ENCODE measurements at regions not wholly inside any gene's neighbourhood (a gene's known extent, or its start where the extent isn't known, plus 50 kb on each side); places are given as distances from the start of the nearest gene placed in this dataset.

- H3K36me3 ChIP-seq: no peaks in the 10 kb centered on the region
- no peaks in the 10 kb centered on the region for H3K9me3 ChIP-seq
- no peak overlapping the region for H3K27ac ChIP-seq
- H3K27me3 ChIP-seq: no peaks in the 10 kb centered on the region
- no peak for TF ChIP-seq CTCF (IDR thresholded peaks at IDR 0.05)
- no peak for TF ChIP-seq EP300 (IDR thresholded peaks at IDR 0.05)
- no peak for TF ChIP-seq POLR2AphosphoS5 (IDR thresholded peaks at IDR 0.05)
- TF ChIP-seq POLR2A (IDR thresholded peaks at IDR 0.05): no peak
- no peak overlapping the region for H3K4me3 ChIP-seq
- DNase-seq (no peak), ATAC-seq (ENCODE audit: low FRiP score in 2 of 2) (no peak)
- 50 to 53% methylated on average over 1 of the region's 1 CpG for WGBS, 2 donors
- no peaks in the 10 kb centered on the region for H3K4me1 ChIP-seq
These were observed 338.7 kb downstream of the PCDH18 start for GRCh38 chr4:137193564-137193963.

DNA sequence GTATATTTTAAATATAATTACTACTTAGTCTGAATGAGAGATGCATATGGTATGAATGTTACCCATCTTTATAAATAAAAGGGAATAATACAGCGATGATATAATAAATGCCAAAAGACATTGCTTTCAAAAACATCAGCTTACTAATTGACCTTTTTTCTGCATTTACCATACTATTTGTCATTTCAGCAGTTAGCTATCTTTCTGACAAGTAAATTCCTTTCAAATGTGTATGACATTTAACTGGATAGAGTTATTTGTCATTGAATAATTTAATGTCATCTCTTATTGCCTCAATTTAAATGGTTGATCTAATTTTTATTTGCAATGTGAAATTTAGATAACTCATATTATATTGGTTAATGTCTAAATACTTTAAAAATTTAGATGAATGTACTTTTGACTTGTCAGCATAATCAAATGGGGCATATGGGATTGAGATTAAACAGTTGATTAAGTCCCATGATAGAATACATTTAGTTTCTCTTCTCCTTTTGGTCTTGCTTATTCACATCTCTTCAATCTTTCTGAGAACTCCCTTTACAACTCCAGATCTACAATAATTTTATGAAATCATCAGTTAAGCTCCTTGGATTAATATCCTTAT, 350.9 kb downstream of the PCDH18 start:
- no peak for DNase-seq
- H3K4me3 ChIP-seq: no peak overlapping the region

GRCh38 chr4:137180349-137180748, 351.9 kb downstream of the PCDH18 start:
- 49 to 63% methylated on average over 4 of the region's 4 CpGs for WGBS, 2 donors
- DNase-seq (no peak), ATAC-seq (ENCODE audit: low FRiP score in 2 of 2) (no peak)
- no peaks in the 10 kb centered on the region for H3K36me3 ChIP-seq
- no peaks in the 10 kb centered on the region for H3K9me3 ChIP-seq
- no peak overlapping the region for H3K27ac ChIP-seq
- TF ChIP-seq CTCF (IDR thresholded peaks at IDR 0.05): no peak
- TF ChIP-seq EP300 (IDR thresholded peaks at IDR 0.05): no peak
- no peak for TF ChIP-seq POLR2AphosphoS5 (IDR thresholded peaks at IDR 0.05)
- no peak for TF ChIP-seq POLR2A (IDR thresholded peaks at IDR 0.05)
- no peaks in the 10 kb centered on the region for H3K27me3 ChIP-seq
- no peak overlapping the region for H3K4me3 ChIP-seq
- no peaks in the 10 kb centered on the region for H3K4me1 ChIP-seq

More for the DNA sequence above, 350.9 kb downstream of the PCDH18 start:
- H3K27me3 ChIP-seq: no peaks in the 10 kb centered on the region
- no peak overlapping the region for H3K27ac ChIP-seq
- no peaks in the 10 kb centered on the region for H3K36me3 ChIP-seq
- no peaks in the 10 kb centered on the region for H3K9me3 ChIP-seq
- ATAC-seq (ENCODE audit: low FRiP score in 2 of 2): no peak
- no peak for TF ChIP-seq POLR2AphosphoS5 (IDR thresholded peaks at IDR 0.05)
- TF ChIP-seq POLR2A (IDR thresholded peaks at IDR 0.05): no peak
- TF ChIP-seq EP300 (IDR thresholded peaks at IDR 0.05): no peak
- TF ChIP-seq CTCF (IDR thresholded peaks at IDR 0.05): no peak
- no peaks in the 10 kb centered on the region for H3K4me1 ChIP-seq
- 90 to 95% methylated on average over 1 of the region's 1 CpG for WGBS, 2 donors

DNA sequence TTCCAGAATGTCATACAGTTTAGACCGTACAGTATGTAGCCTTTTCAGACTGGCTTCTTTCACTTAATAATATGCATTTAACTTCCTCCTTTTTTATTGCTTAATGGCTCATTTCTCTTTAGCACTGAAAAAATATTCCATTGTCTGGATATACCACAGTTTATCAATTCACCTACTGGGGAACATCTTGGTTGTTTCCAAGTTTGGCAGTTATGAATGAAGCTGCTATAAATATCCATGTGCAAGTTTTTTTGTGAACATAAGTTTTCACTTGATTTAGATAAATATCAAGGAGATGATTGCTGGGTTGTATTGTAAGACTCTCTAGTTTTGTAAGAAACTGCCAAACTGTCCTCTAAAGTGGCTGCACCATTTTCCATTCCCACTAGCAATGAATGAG, 375.5 kb downstream of the PCDH18 start:
- Histone ChIP-seq H3K27me3 (no peaks in the 10 kb centered on the region), H3K9me3 (no peaks in the 10 kb centered on the region), H3K36me3 (no peaks in the 10 kb centered on the region), H3K4me3 (no peak overlapping the region), H3K4me1 (no peaks in the 10 kb centered on the region), H3K27ac (no peak overlapping the region)
- ATAC-seq (ENCODE audit: low FRiP score in 2 of 2) (no peak), DNase-seq (no peak)
- WGBS, 2 donors: 40 to 68% methylated on average over 1 of the region's 1 CpG
- TF ChIP-seq CTCF (IDR thresholded peaks at IDR 0.05) (no peak), EP300 (IDR thresholded peaks at IDR 0.05) (no peak), POLR2AphosphoS5 (IDR thresholded peaks at IDR 0.05) (no peak), POLR2A (IDR thresholded peaks at IDR 0.05) (no peak)

DNA sequence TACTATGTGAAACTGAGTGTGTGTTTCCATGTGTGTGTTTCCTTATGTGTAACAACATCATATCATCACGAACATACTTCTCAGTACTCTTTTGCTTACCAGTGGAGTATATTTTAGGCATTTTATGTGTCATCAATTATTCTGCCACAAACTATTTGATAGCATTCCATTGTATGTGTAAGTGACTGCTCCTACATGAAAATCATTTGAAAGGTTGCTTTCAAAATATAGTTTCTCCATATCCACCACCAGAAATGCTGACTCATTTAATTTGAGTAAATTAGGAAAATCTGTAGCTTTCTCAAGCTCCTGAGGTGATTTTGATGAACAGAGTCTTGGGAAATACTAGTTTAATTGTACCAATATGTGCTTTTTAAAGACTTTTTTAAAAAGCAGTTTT, 376.2 kb downstream of the PCDH18 start:
- Histone ChIP-seq H3K9me3 (no peaks in the 10 kb centered on the region), H3K4me3 (no peak overlapping the region), H3K4me1 (no peaks in the 10 kb centered on the region), H3K36me3 (no peaks in the 10 kb centered on the region), H3K27ac (no peak overlapping the region), H3K27me3 (no peaks in the 10 kb centered on the region)
- 86 to 93% methylated on average over 1 of the region's 1 CpG for WGBS, 2 donors
- no peak for DNase-seq
- no peak for ATAC-seq (ENCODE audit: low FRiP score in 2 of 2)
- TF ChIP-seq EP300 (IDR thresholded peaks at IDR 0.05): no peak
- TF ChIP-seq POLR2A (IDR thresholded peaks at IDR 0.05): no peak
- TF ChIP-seq CTCF (IDR thresholded peaks at IDR 0.05): no peak
- TF ChIP-seq POLR2AphosphoS5 (IDR thresholded peaks at IDR 0.05): no peak
